ENCODE measurements at regions not wholly inside any gene's neighbourhood (a gene's known extent, or its start where the extent isn't known, plus 50 kb on each side); places are given as distances from the start of the nearest gene placed in this dataset.

DNA sequence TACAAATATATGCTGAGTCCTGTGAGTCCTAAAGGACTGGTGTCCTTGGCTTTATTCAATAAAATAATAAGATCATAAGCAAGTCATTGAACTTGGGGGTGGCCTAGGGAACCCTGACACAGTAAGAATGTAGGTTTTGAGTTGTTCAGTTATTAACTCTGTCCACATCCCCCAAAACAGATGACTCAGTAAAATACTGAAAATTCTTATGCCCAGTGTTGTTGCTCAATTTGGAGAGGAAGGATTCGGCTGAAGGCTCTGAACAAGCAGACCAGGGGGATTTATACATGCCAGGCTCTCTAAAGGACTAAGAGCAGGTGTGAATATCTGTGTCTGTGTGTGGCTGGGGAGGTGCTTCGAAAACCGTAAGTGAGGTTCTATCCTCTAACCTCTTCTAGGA is 173.7 kb downstream of the RMI1 start:
- Mint-ChIP-seq H3K36me3 (ENCODE audit: low read depth) (no peaks in the 10 kb centered on the region), H3K27me3 (ENCODE audit: low read depth) (no peaks in the 10 kb centered on the region), H3K4me1 (peaks cover 5% of the 10 kb centered on the region), H3K4me3 (no peak overlapping the region), H3K9me3 (no peaks in the 10 kb centered on the region), H3K27ac (ENCODE audit: unreplicated experiment) (no peak overlapping the region)
- no peak for DNase-seq (ENCODE audit: low read depth, low spot score)
- TF ChIP-seq, protein P1, sequence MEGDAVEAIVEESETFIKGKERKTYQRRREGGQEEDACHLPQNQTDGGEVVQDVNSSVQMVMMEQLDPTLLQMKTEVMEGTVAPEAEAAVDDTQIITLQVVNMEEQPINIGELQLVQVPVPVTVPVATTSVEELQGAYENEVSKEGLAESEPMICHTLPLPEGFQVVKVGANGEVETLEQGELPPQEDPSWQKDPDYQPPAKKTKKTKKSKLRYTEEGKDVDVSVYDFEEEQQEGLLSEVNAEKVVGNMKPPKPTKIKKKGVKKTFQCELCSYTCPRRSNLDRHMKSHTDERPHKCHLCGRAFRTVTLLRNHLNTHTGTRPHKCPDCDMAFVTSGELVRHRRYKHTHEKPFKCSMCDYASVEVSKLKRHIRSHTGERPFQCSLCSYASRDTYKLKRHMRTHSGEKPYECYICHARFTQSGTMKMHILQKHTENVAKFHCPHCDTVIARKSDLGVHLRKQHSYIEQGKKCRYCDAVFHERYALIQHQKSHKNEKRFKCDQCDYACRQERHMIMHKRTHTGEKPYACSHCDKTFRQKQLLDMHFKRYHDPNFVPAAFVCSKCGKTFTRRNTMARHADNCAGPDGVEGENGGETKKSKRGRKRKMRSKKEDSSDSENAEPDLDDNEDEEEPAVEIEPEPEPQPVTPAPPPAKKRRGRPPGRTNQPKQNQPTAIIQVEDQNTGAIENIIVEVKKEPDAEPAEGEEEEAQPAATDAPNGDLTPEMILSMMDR (conservative IDR thresholded peaks at IDR 0.05) = no peak

DNA sequence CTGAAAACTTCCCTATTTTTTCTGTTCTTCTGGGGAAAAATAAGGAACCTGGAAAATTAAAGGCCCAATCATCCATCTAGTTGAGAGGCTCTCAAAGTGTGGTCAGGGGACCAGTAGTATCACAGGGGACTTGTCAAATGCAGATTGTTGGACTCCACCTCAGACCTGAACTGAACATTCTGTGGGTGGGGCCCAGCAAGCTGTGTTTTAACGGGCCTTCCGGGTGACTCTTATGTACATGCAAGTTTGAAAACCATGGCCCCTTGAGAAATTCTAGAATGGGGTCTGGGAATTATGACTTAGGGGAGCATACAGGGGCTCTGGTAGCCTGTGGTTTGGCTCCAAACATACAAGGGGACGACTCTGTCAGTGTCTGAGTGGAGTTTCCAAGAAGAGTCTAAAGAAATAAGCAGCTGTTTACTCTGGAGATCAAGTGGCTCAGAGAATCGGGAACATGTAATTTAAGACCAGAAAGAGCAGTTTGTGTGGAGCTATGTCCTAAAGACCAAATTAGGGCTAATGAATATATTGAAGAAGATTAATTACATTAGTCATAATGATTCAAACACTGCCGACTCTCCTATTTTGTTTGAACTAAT is 177.4 kb downstream of the SLC28A3 start:
- no peaks in the 10 kb centered on the region for H3K9me3 Mint-ChIP-seq
- H3K4me1 Mint-ChIP-seq = no peaks in the 10 kb centered on the region
- no peak for DNase-seq (ENCODE audit: low read depth, low spot score)
- no peak overlapping the region for H3K4me3 Mint-ChIP-seq
- no peaks in the 10 kb centered on the region for H3K27me3 Mint-ChIP-seq (ENCODE audit: low read depth)
- no peak overlapping the region for H3K27ac Mint-ChIP-seq (ENCODE audit: unreplicated experiment)
- TF ChIP-seq, protein P1 (conservative IDR thresholded peaks at IDR 0.05) = no peak
- H3K36me3 Mint-ChIP-seq (ENCODE audit: low read depth) = no peaks in the 10 kb centered on the region

DNA sequence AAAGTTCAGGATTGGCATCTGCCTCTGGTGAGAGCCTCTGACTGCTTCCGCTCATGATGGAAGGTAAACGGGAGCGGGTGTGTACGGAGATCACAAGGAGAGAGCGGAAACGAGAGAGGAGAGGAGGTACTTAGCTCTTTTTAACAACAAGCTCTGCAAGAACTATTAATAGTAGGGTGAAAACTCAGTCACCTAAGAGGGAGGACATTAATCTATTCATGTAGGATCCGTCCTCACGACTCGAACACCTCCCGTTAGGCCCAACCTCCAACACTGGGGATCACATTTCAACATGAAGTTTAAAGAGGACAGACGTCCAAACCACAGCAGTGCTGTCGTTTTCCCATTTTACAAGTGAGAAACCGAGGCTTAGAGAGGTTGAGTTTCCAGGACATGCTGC is 173.7 kb downstream of the SLC28A3 start:
- Mint-ChIP-seq H3K27ac (ENCODE audit: unreplicated experiment) (no peak overlapping the region), H3K9me3 (no peaks in the 10 kb centered on the region), H3K4me1 (no peaks in the 10 kb centered on the region), H3K36me3 (ENCODE audit: low read depth) (no peaks in the 10 kb centered on the region), H3K4me3 (no peak overlapping the region), H3K27me3 (ENCODE audit: low read depth) (no peaks in the 10 kb centered on the region)
- TF ChIP-seq, protein P1 (conservative IDR thresholded peaks at IDR 0.05) = no peak
- DNase-seq (ENCODE audit: low read depth, low spot score) = no peak

DNA sequence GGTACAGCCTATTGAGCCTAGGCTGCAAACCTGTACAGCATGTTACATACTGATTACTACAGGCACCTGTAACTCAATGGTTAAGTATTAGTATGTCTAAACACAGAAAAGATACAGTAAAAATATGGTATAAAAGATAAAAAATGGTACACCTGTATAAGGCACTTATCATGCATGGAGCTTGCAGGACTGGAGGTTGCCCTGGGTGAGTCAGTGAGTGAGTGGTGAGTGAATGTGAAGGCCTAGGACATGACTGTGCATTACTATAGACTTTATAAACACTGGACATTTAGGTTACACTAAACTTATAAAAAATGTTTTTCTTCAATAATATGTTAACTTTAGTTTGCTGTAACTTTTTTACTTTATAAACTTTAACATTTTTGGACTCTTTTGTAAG is 171.3 kb downstream of the SLC28A3 start:
- H3K36me3 Mint-ChIP-seq (ENCODE audit: low read depth) = no peaks in the 10 kb centered on the region
- H3K9me3 Mint-ChIP-seq = no peaks in the 10 kb centered on the region
- TF ChIP-seq, protein P1 (conservative IDR thresholded peaks at IDR 0.05) = no peak
- no peak overlapping the region for H3K27ac Mint-ChIP-seq (ENCODE audit: unreplicated experiment)
- peaks cover 5% of the 10 kb centered on the region for H3K4me1 Mint-ChIP-seq
- DNase-seq (ENCODE audit: low read depth, low spot score) = no peak
- no peak overlapping the region for H3K4me3 Mint-ChIP-seq
- no peaks in the 10 kb centered on the region for H3K27me3 Mint-ChIP-seq (ENCODE audit: low read depth)

DNA sequence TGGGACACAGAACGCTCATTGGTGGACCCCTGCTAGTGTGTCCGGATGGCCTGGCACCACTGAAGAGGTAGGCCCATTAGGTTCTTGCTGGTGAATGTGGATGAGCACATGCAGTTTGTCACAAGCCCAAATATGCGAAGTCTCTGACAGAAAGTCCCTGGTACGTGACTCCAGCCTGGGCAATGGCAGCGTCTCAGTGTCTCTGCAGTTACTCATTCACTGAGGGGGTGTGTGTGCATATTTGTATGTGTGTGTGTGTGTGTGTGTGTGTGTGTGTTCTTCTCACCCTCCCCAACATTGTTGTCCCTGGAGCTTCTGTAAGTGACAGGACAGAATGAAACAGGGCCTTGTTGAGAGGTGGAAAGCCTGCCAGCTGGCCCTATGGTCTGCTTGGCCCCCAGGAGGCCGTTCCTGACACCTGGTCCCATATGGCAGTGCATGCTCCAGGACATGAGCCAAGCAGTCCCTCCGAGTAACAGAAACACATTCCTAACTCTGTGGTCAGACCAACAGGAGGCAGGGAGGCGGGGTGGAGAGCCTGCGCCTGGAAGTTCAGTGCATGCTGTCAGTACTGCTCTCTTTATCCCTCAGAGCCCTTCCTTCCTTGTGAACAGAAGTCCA is 169.9 kb downstream of the SLC28A3 start:
- no peak for DNase-seq (ENCODE audit: low read depth, low spot score)
- Mint-ChIP-seq H3K4me1 (peaks cover 5% of the 10 kb centered on the region), H3K9me3 (no peaks in the 10 kb centered on the region), H3K36me3 (ENCODE audit: low read depth) (no peaks in the 10 kb centered on the region), H3K27me3 (ENCODE audit: low read depth) (no peaks in the 10 kb centered on the region), H3K27ac (ENCODE audit: unreplicated experiment) (no peak overlapping the region), H3K4me3 (no peak overlapping the region)
- TF ChIP-seq, protein P1 (conservative IDR thresholded peaks at IDR 0.05) = no peak
